ENCODE measurements at regions not wholly inside any gene's neighbourhood (a gene's known extent, or its start where the extent isn't known, plus 50 kb on each side); places are given as distances from the start of the nearest gene placed in this dataset.

- TF ChIP-seq CTCF (IDR thresholded peaks at IDR 0.05 in 4 of 5, conservative IDR thresholded peaks at IDR 0.05 in 1 of 5) (peak in 1 of 5 experiments; percentile 42), POLR2A (IDR thresholded peaks at IDR 0.05) (no peak)
Observed at GRCh38 chr2:191758518-191759507, 80.9 kb downstream of the NABP1 start.
